ENCODE measurements at regions not wholly inside any gene's neighbourhood (a gene's known extent, or its start where the extent isn't known, plus 50 kb on each side); places are given as distances from the start of the nearest gene placed in this dataset.

- no peak for DNase-seq (ENCODE audit: low spot score)
These were observed 55.5 kb downstream of the MID1IP1 start for GRCh38 chrX:38856670-38857265.

- DNase-seq (ENCODE audit: low spot score) = no peak
These were observed 56.7 kb downstream of the MID1IP1 start for GRCh38 chrX:38857736-38858523.

- no peak for DNase-seq (ENCODE audit: low spot score)
These were observed 58.3 kb downstream of the MID1IP1 start for GRCh38 chrX:38859602-38860001.

- DNase-seq (ENCODE audit: low spot score) = no peak
These were observed 59.1 kb downstream of the MID1IP1 start for GRCh38 chrX:38860106-38861013.

- DNase-seq (ENCODE audit: low spot score) = no peak
These were observed 60.2 kb downstream of the MID1IP1 start for GRCh38 chrX:38861489-38861888.

- no peak for DNase-seq (ENCODE audit: low spot score)
These were observed 60.8 kb downstream of the MID1IP1 start for GRCh38 chrX:38862100-38862499.

GRCh38 chrX:38864165-38864564 is 62.9 kb downstream of the MID1IP1 start:
- no peak for DNase-seq (ENCODE audit: low spot score)

- no peak for DNase-seq (ENCODE audit: low spot score)
These were observed 67.1 kb downstream of the MID1IP1 start for GRCh38 chrX:38868321-38868720.

GRCh38 chrX:38868941-38869401 is 67.7 kb downstream of the MID1IP1 start:
- DNase-seq (ENCODE audit: low spot score) = no peak

- no peak for DNase-seq (ENCODE audit: low spot score)
These were observed 69.2 kb downstream of the MID1IP1 start for GRCh38 chrX:38870361-38870895.

- DNase-seq (ENCODE audit: low spot score) = no peak
These were observed 70.1 kb downstream of the MID1IP1 start for GRCh38 chrX:38871129-38872029.

- no peak for DNase-seq (ENCODE audit: low spot score)
These were observed 76.1 kb downstream of the MID1IP1 start for GRCh38 chrX:38877366-38877765.

- no peak for DNase-seq (ENCODE audit: low spot score)
These were observed 77.5 kb downstream of the MID1IP1 start for GRCh38 chrX:38878641-38879340.

GRCh38 chrX:38879631-38880220 is 78.5 kb downstream of the MID1IP1 start:
- no peak for DNase-seq (ENCODE audit: low spot score)

GRCh38 chrX:38880296-38880854 is 79.1 kb downstream of the MID1IP1 start:
- DNase-seq (ENCODE audit: low spot score) = no peak

GRCh38 chrX:38881066-38881465 is 79.8 kb downstream of the MID1IP1 start:
- DNase-seq (ENCODE audit: low spot score) = no peak

- DNase-seq (ENCODE audit: low spot score) = no peak
These were observed 80.5 kb downstream of the MID1IP1 start for GRCh38 chrX:38881727-38882126.

- DNase-seq (ENCODE audit: low spot score) = no peak
These were observed 81.8 kb downstream of the MID1IP1 start for GRCh38 chrX:38882894-38883626.

GRCh38 chrX:38886112-38886511 is 84.9 kb downstream of the MID1IP1 start:
- DNase-seq (ENCODE audit: low spot score) = no peak

All from D341Med (cell line).